Stimulated activated CD4-positive, alpha-beta T cell treated with anti-CD3 and anti-CD28 coated beads, Interleukin-15, amount 100 ng/mL, for 48 hours (primary cell): ENCODE measurements at regions not wholly inside any gene's neighbourhood (a gene's known extent, or its start where the extent isn't known, plus 50 kb on each side); places are given as distances from the start of the nearest gene placed in this dataset.
"Not testable (repeated sequence)": the region's sequence is repeated elsewhere in the genome, so short reads cannot be mapped to it uniquely, and the experiment has no call there.

Experiments
- DNase-seq, 2 donors: peaks; one replicate each; pipeline ENCODE4 v3.0.0-alpha.2; 2020; ENCODE audit warnings: low read depth in 2 of 2

- no peak for DNase-seq
These were observed 101.7 kb downstream of the BMS1 start for GRCh38 chr10:42883993-42884983.

DNA sequence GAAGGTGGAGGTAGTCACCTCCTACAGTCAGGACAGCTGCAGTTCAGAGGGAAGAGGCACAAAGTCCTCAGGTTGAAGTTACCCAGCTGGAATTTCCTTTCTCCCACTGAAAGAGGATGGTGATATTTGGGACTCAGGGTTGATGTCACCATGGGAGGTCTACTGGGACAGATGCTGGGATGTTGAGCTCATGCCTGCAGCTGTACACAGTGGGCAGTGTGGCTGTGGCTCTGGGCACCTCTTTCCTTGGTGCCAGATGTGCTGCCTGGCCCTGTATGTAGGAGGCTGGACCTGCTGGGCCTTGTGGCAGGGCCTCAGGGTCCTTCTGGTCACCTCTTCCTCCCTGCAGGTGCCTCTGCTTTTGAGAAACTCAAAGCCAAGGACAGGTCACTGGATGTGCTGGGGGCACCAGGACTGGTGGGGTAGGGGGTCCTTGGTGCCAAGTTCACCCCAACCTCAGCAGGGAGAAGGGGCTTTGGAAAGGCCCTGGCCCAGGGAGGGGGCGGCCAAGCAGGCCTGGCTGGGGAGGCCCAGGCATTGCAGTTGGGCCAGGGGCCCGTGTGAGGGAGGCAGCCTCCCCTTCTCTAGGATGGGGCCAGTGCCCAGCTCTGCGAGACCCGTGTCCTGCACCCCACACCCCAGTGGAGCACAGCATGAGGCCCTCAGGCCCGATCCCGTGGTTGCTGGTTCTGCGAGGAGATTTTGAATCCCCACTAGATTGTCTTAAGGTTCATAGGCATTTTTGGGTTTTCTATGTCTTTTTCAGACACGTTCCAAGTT, 103.1 kb downstream of the BMS1 start:
- no peak for DNase-seq

GRCh38 chr10:42887734-42888503, 105.3 kb downstream of the BMS1 start:
- DNase-seq, result no peak

DNA sequence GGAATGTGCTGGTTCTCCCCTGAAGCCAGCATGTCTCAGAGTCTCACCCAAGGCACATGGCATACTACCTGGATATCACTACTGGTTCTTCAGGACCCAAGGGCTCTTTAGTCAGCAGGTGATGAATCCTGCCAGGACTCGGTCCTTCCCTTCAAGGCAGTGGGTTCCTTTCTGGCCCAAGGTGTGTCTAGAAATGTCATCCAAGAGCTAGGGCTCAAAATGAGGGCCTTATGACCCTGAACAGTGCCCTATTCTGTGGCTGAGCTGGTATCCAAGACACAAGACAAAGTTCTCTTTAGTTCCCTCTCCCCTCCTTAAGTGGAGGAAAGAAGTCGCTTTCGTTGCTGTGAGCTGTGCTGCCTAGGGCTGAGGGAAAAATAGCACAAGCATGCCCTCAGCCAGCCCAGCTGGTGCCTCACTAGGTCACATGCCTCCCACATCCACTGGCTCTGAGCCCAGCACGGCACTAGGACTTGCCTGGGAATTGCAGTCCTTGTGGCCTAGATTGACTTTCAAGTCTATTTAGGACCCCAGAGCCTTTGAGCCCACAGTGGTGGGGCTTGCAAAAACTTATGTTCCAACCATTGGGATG, 106.0 kb downstream of the BMS1 start:
- no peak for DNase-seq

DNA sequence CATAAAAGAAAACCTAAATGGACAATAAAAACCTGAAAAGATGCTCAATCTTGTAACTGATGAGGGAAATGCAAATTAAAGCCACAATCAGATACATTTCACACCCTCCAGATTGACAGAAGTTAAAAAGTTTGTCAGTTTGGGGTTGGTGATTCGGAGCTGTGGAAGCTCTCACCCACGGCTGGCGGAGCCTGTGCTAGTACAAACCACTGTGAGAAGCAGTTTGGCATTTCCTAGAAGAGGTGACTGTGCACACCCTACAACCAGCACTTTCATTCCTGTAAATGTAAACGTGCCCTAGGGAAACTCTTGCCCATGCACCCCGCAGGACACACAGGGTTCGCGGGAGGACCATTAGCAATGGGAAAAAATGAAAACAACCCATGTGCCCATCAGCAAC, 114.1 kb downstream of the BMS1 start:
- no peak for DNase-seq

- no peak for DNase-seq
These were observed 115.7 kb downstream of the BMS1 start for GRCh38 chr10:42898037-42898960.

- DNase-seq, result no peak
These were observed 116.4 kb downstream of the BMS1 start for GRCh38 chr10:42899036-42899435.

DNA sequence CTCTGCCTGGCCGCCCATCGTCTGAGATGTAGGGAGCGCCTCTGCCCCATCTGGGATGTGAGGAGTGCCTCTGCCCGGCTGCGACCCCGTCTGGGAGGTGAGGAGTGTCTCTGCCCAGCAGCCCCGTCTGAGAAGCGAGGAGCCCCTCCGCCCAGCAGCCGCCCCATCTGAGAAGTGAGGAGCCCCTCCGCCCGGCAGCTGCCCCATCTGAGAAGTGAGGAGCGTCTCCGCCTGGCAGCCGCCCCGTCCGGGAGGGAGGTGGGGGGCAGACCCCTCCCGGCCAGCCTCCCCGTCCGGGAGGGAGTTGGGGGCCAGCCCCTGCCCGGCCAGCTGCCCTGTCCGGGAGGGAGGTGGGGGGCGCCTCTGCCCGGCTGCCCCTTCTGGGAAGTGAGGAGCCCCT, 117.8 kb downstream of the BMS1 start:
- DNase-seq, result not testable (repeated sequence)

DNA sequence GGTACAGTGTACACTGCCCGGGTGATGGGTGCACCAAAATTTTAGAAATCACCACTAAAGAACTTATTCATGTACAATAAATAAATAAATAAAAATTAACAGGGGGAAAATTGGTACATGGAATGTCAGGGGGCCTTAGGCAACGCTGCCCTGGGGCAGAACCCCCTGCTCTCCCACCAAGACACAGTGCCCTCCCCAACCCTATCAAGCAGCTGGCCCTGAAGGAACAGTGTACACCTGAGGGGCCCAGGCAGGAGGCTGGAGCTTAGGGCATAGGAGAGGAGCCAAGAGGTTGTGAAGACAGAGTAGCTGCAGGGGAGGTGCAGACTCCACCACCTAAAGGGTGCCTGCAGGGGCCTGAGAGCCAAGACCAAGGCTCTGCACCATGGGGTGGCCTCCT, 128.8 kb downstream of the BMS1 start:
- DNase-seq, result no peak

DNA sequence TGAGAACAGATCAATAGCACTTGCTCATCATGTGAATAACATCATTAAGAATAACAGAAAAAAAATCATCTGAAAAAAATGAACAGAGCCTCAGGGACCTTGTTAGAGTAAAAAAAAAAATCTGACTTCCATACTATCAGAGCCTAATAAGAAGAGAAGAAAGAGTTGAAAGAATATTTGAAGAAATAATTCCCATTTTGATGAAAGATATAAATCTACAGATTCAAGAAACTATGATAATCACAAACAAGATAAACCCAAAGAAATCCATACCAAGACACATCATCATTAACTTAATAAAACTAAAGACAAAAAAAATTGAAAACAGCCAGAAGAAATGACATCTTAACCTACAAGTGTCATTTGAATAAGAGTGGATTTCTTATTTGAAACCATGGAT, 134.4 kb downstream of the BMS1 start:
- no peak for DNase-seq

DNA sequence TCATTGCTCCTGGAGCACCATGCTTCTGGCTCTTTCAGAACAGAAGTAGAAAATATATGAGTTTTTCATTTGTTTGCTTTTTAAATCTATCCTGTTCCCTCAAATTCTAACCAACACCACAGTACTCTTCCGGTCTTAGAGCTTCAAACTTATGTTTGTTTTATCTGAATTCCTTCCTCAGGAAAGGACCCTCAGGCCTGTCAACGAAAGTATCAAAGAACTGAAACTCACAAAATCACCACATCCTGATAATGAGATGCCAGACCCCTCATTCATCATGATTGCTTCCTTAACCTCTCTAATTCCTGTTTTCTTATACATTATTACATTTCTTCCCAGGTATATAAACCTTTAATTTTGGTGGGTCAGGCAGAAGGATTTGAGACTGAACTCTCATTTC, 135.2 kb downstream of the BMS1 start:
- no peak for DNase-seq

DNA sequence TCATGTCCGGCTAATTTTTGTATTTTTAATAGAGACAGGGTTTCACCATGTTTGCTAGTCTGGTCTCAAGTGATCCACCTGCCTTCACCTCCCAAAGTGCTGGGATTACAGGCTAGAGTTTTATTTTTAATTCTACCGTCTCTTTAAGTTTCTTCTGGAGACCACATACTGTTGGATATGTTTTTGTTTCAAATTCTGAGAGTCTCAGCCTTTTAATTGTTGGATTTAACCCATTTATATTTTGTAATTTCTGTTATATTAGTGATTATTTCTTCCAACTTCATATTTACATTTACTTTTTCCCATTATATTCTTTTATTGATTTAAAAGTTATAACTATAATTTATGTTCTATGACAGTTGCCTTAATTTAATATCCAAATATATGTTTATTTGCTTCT, 139.4 kb downstream of the BMS1 start:
- no peak for DNase-seq

GRCh38 chr10:42924484-42924883, 141.9 kb downstream of the BMS1 start:
- no peak for DNase-seq

DNA sequence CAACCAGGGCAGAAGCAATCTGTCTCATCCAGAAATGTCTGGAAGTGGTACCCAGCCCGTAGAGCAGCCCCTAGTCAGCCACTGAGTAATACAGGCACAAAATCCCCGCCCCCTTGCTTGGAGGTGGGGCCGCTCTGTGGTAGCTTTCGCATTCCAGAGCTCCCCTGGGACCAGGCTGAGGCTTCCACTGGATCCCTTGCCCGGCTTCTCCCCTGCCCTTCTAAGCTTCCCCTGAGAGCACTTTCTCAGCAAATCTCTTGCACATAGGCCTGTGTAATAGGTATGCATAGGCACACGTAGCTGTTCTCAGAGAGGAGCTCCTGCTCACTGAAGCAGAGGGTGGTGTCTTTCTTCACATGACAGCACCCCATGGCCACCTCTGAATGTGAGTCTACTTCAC, 144.2 kb downstream of the BMS1 start:
- no peak for DNase-seq

GRCh38 chr10:42928064-42928463, 145.5 kb downstream of the BMS1 start:
- DNase-seq, result no peak

GRCh38 chr10:42929236-42929635, 146.6 kb downstream of the BMS1 start:
- no peak for DNase-seq

DNA sequence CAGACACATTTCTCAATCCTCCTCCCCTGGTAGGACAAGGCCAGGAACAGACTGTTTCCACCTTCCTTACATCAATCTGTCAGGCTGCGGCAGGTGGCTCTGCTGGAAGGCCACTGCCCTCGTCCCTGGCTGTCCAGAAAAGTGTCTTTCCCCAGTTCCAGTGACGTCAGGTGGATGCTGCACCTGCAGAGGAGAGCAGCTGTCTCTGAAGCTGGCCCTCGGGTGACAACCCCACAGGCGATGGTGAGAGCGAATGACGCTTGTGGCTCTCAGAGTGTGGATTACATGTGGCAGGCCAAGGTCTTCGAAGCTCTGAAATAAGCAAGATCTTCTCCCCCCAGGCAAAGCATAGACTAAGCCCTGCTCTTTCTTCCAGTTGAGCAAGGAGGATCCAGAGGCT, 146.9 kb upstream of the RET start:
- DNase-seq, result no peak

DNA sequence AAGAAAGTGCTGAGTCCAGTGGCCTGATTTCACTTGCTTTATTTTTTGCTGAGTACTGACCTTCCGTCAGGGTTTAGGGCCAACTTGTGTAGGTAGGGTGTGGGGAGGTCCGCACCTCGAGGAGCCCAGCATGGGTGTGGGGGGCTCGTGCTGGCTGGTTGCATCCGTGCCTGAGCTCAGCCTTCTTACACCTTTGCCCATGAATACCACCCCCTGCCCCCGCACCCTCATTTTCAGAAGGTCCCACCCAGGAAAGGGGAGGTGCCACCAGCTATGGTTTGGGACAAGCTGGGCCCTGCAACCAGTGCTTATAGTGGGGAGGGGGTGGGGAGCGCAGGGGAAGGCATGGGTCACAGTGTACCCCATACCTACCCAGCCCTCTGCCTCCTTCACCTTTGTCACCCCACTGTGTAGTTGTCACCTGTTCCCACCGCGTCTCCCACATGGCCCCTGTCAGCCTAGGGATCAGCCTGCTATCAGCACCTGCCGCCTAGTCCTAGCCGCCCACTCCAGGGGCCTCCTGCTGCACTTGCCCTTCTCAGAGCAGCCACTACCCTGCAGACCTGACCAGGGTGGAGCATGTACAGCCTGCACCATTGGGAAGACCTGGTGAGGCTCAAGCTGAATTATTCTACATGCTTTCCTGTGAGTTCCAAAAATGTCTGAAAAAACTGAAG, 146.2 kb upstream of the RET start:
- DNase-seq, result no peak

DNA sequence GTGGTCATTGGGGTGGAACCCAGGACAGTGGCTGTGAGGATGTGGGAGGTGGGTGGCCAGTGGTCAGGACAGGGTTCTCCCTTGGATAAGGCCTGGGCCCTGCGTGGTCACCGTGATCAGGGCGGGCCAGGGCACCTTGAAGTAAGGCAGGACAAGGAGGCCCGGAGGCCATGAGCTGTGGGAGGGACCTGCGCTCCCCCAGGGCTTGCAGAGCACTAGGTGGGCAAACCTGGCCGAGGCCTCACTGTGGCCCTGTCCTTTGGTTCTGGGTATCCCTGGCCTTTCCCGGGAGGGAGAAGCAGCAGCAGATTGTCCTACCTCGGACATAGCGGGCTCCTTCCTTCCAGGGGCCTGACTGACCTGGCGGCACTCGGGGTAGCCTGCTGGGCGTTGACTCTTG, 144.8 kb upstream of the RET start:
- no peak for DNase-seq
